PFSK-1 (cell line): ENCODE measurements at regions not wholly inside any gene's neighbourhood (a gene's known extent, or its start where the extent isn't known, plus 50 kb on each side); places are given as distances from the start of the nearest gene placed in this dataset.

Experiments used
- FOXP2 ChIP-seq: optimal IDR thresholded peaks from 2 replicates; pipeline ENCODE3; 2011; ENCODE audit warnings: borderline replicate concordance, control low read depth, inconsistent platforms; ENCODE audit not compliant: insufficient read depth; ENCODE audit errors: extremely low read length, extremely low read depth
- POLR2AphosphoS5 ChIP-seq: IDR thresholded peaks from 2 replicates; pipeline ENCODE4 v1.6.1; 2012; ENCODE audit warnings: low read depth, mild to moderate bottlenecking, control low read depth, low read length, moderate library complexity
- REST ChIP-seq, 2 experiments: IDR thresholded peaks; 2 replicates each; pipeline versions ENCODE4 v1.6.1 to v1.8.0; 2011 to 2012; ENCODE audit warnings: low read depth in 2 of 2, low read length in 2 of 2, control low read depth in 1 of 2, inconsistent platforms in 1 of 2, mild to moderate bottlenecking in 1 of 2, moderate library complexity in 1 of 2; ENCODE audit not compliant: insufficient read depth in 1 of 2
- SIN3A ChIP-seq: IDR thresholded peaks from 2 replicates; pipeline ENCODE4 v1.6.1; 2012; ENCODE audit warnings: mild to moderate bottlenecking, low read length, moderate library complexity, borderline replicate concordance; ENCODE audit not compliant: insufficient read depth
- TAF1 ChIP-seq: IDR thresholded peaks from 2 replicates; pipeline ENCODE4 v1.6.1; 2012; ENCODE audit warnings: low read length, control low read depth, borderline replicate concordance; ENCODE audit not compliant: insufficient read depth

GRCh38 chr13:30022256-30022655 lies 171.8 kb upstream of the UBL3 start:
- TF ChIP-seq SIN3A: no peak
- TF ChIP-seq TAF1: no peak

- no peak for TF ChIP-seq REST (IDR thresholded peaks at IDR 0.05; ENCODE audit: insufficient read depth in 1 of 2, low read depth in 2 of 2, low read length in 2 of 2)
- TF ChIP-seq POLR2AphosphoS5: no peak
Observed at GRCh38 chr13:30021611-30022010, 171.2 kb upstream of the UBL3 start.

- TF ChIP-seq TAF1 (no peak), REST (IDR thresholded peaks at IDR 0.05; ENCODE audit: insufficient read depth in 1 of 2, low read depth in 2 of 2, low read length in 2 of 2) (peak; percentile 70 to 87)
Observed at GRCh38 chr13:30020726-30021312, 170.4 kb upstream of the UBL3 start.

GRCh38 chr13:30019648-30020626 lies 169.5 kb upstream of the UBL3 start:
- TF ChIP-seq SIN3A (no peak), FOXP2 (no peak), POLR2AphosphoS5 (no peak)

GRCh38 chr13:30017880-30018279 lies 167.5 kb upstream of the UBL3 start:
- TF ChIP-seq FOXP2 (no peak), REST (IDR thresholded peaks at IDR 0.05; ENCODE audit: insufficient read depth in 1 of 2, low read depth in 2 of 2, low read length in 2 of 2) (no peak), SIN3A (no peak), TAF1 (no peak), POLR2AphosphoS5 (no peak)

GRCh38 chr13:30016398-30016797 lies 166.0 kb upstream of the UBL3 start:
- TF ChIP-seq REST (IDR thresholded peaks at IDR 0.05; ENCODE audit: insufficient read depth in 1 of 2, low read depth in 2 of 2, low read length in 2 of 2) (no peak), SIN3A (no peak), FOXP2 (no peak), TAF1 (no peak), POLR2AphosphoS5 (no peak)
